ENCODE measurements at regions not wholly inside any gene's neighbourhood (a gene's known extent, or its start where the extent isn't known, plus 50 kb on each side); places are given as distances from the start of the nearest gene placed in this dataset.

- no peak for TF ChIP-seq NFYA (IDR thresholded peaks at IDR 0.05; ENCODE audit: borderline replicate concordance, low read depth, low read length)
Measured at GRCh38 chr12:93956551-93956950, 191.8 kb upstream of the PLXNC1 start (continued).

- no peaks in the 10 kb centered on the region for H3K36me3 ChIP-seq (ENCODE audit: control insufficient read depth in 2 of 2, insufficient read depth in 2 of 2, low read length in 1 of 2)
- 57% methylated on average over 1 of the region's 1 CpG for WGBS (ENCODE audit: insufficient coverage, insufficient replicate concordance, low lambda C conversion rate, missing lambda C conversion rate)
- no peaks in the 10 kb centered on the region; a peak in 1 of 4 replicates for H3K27me3 ChIP-seq (replicated peaks in 1 of 2; ENCODE audit: control insufficient read depth in 2 of 2, insufficient read depth in 2 of 2, low read length in 1 of 2)
- no TSS peak for BruUV-seq (replicated peaks)
- H3K4me1 ChIP-seq (ENCODE audit: control insufficient read depth, insufficient read depth, low read length) = no peaks in the 10 kb centered on the region
- H3K4me2 ChIP-seq (ENCODE audit: control insufficient read depth, insufficient read depth) = no peak overlapping the region
- ATAC-seq (no peak), FAIRE-seq (no peak), DNase-seq (ENCODE audit: low read depth, low spot score) (no peak)
- in situ Hi-C loops (cut with MboI) (no loop called here), intact Hi-C loops (cut with micrococcal nuclease; ENCODE audit: unreplicated experiment) (no loop called here)
- no peak overlapping the region for H2AFZ ChIP-seq (ENCODE audit: control insufficient read depth, low read depth, low read length)
- no peak overlapping the region for H3K9ac ChIP-seq (ENCODE audit: control insufficient read depth, insufficient read depth, low read length)
- POLR2A ChIA-PET = no interaction called here
- RAD21 ChIA-PET (ENCODE audit: unreplicated experiment) = interaction anchor here (1.0 kb wide), 1 partner anchor 388 kb away, joined by 3 read pairs; no protein-coding TSS in a partner anchor
- CTCF ChIA-PET = interaction anchor here (1.2 to 1.8 kb wide), 3 partner anchors 10 to 146 kb away, joined by 3 to 4 read pairs (median 3); no protein-coding TSS in a partner anchor
- H4K20me1 ChIP-seq (ENCODE audit: control insufficient read depth, insufficient read depth) = no peaks in the 10 kb centered on the region
- H3K79me2 ChIP-seq (ENCODE audit: control insufficient read depth, insufficient read depth, low read length) = no peaks in the 10 kb centered on the region
- SMC1A ChIA-PET (ENCODE audit: uncharacterized antibody, unreplicated experiment) = no interaction called here
- H3K4me3 ChIP-seq = no peak overlapping the region
- no peak overlapping the region for H3K27ac ChIP-seq (ENCODE audit: control insufficient read depth, insufficient read depth)
- no peaks in the 10 kb centered on the region for H3K9me3 ChIP-seq (replicated peaks; ENCODE audit: control insufficient read depth, insufficient read depth, low read length)
- TF ChIP-seq, protein P1, sequence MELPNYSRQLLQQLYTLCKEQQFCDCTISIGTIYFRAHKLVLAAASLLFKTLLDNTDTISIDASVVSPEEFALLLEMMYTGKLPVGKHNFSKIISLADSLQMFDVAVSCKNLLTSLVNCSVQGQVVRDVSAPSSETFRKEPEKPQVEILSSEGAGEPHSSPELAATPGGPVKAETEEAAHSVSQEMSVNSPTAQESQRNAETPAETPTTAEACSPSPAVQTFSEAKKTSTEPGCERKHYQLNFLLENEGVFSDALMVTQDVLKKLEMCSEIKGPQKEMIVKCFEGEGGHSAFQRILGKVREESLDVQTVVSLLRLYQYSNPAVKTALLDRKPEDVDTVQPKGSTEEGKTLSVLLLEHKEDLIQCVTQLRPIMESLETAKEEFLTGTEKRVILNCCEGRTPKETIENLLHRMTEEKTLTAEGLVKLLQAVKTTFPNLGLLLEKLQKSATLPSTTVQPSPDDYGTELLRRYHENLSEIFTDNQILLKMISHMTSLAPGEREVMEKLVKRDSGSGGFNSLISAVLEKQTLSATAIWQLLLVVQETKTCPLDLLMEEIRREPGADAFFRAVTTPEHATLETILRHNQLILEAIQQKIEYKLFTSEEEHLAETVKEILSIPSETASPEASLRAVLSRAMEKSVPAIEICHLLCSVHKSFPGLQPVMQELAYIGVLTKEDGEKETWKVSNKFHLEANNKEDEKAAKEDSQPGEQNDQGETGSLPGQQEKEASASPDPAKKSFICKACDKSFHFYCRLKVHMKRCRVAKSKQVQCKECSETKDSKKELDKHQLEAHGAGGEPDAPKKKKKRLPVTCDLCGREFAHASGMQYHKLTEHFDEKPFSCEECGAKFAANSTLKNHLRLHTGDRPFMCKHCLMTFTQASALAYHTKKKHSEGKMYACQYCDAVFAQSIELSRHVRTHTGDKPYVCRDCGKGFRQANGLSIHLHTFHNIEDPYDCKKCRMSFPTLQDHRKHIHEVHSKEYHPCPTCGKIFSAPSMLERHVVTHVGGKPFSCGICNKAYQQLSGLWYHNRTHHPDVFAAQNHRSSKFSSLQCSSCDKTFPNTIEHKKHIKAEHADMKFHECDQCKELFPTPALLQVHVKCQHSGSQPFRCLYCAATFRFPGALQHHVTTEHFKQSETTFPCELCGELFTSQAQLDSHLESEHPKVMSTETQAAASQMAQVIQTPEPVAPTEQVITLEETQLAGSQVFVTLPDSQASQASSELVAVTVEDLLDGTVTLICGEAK (IDR thresholded peaks at IDR 0.05; ENCODE audit: borderline replicate concordance) = no peak
- no peak for TF ChIP-seq TBL1XR1 (IDR thresholded peaks at IDR 0.05; ENCODE audit: low read depth, low read length)
- no peak for TF ChIP-seq POLR2AphosphoS2 (IDR thresholded peaks at IDR 0.05; ENCODE audit: low read depth, low read length)
- no peak for TF ChIP-seq RBBP5 (conservative IDR thresholded peaks at IDR 0.05)
- TF ChIP-seq, protein P2, sequence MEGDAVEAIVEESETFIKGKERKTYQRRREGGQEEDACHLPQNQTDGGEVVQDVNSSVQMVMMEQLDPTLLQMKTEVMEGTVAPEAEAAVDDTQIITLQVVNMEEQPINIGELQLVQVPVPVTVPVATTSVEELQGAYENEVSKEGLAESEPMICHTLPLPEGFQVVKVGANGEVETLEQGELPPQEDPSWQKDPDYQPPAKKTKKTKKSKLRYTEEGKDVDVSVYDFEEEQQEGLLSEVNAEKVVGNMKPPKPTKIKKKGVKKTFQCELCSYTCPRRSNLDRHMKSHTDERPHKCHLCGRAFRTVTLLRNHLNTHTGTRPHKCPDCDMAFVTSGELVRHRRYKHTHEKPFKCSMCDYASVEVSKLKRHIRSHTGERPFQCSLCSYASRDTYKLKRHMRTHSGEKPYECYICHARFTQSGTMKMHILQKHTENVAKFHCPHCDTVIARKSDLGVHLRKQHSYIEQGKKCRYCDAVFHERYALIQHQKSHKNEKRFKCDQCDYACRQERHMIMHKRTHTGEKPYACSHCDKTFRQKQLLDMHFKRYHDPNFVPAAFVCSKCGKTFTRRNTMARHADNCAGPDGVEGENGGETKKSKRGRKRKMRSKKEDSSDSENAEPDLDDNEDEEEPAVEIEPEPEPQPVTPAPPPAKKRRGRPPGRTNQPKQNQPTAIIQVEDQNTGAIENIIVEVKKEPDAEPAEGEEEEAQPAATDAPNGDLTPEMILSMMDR (IDR thresholded peaks at IDR 0.05 in 2 of 3, conservative IDR thresholded peaks at IDR 0.05 in 1 of 3; ENCODE audit: control insufficient read depth in 2 of 3, extremely low read depth in 1 of 3, insufficient read depth in 1 of 3, low read depth in 3 of 3, low read length in 3 of 3) = no peak
- TF ChIP-seq PAX8 (IDR thresholded peaks at IDR 0.05) = no peak
- TF ChIP-seq TAF1 (IDR thresholded peaks at IDR 0.05; ENCODE audit: borderline replicate concordance, low read depth, low read length) = no peak
- TF ChIP-seq, protein P3, sequence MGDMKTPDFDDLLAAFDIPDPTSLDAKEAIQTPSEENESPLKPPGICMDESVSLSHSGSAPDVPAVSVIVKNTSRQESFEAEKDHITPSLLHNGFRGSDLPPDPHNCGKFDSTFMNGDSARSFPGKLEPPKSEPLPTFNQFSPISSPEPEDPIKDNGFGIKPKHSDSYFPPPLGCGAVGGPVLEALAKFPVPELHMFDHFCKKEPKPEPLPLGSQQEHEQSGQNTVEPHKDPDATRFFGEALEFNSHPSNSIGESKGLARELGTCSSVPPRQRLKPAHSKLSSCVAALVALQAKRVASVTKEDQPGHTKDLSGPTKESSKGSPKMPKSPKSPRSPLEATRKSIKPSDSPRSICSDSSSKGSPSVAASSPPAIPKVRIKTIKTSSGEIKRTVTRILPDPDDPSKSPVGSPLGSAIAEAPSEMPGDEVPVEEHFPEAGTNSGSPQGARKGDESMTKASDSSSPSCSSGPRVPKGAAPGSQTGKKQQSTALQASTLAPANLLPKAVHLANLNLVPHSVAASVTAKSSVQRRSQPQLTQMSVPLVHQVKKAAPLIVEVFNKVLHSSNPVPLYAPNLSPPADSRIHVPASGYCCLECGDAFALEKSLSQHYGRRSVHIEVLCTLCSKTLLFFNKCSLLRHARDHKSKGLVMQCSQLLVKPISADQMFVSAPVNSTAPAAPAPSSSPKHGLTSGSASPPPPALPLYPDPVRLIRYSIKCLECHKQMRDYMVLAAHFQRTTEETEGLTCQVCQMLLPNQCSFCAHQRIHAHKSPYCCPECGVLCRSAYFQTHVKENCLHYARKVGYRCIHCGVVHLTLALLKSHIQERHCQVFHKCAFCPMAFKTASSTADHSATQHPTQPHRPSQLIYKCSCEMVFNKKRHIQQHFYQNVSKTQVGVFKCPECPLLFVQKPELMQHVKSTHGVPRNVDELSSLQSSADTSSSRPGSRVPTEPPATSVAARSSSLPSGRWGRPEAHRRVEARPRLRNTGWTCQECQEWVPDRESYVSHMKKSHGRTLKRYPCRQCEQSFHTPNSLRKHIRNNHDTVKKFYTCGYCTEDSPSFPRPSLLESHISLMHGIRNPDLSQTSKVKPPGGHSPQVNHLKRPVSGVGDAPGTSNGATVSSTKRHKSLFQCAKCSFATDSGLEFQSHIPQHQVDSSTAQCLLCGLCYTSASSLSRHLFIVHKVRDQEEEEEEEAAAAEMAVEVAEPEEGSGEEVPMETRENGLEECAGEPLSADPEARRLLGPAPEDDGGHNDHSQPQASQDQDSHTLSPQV (IDR thresholded peaks at IDR 0.05) = no peak
- TF ChIP-seq ZSCAN29 (IDR thresholded peaks at IDR 0.05) = no peak
- TF ChIP-seq, protein P4, sequence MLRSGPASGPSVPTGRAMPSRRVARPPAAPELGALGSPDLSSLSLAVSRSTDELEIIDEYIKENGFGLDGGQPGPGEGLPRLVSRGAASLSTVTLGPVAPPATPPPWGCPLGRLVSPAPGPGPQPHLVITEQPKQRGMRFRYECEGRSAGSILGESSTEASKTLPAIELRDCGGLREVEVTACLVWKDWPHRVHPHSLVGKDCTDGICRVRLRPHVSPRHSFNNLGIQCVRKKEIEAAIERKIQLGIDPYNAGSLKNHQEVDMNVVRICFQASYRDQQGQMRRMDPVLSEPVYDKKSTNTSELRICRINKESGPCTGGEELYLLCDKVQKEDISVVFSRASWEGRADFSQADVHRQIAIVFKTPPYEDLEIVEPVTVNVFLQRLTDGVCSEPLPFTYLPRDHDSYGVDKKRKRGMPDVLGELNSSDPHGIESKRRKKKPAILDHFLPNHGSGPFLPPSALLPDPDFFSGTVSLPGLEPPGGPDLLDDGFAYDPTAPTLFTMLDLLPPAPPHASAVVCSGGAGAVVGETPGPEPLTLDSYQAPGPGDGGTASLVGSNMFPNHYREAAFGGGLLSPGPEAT (IDR thresholded peaks at IDR 0.05; ENCODE audit: low read depth) = no peak
Measured at GRCh38 chr12:93957168-93957567, 191.2 kb upstream of the PLXNC1 start.
